ENCODE measurements at regions not wholly inside any gene's neighbourhood (a gene's known extent, or its start where the extent isn't known, plus 50 kb on each side); places are given as distances from the start of the nearest gene placed in this dataset.

GRCh38 chr1:81369833-81370232 lies 430.9 kb upstream of the ADGRL2 start:
- no peak for TF ChIP-seq YY1 (IDR thresholded peaks at IDR 0.05; ENCODE audit: insufficient read depth, insufficient read length)
- no peak for TF ChIP-seq ZNF274 (IDR thresholded peaks at IDR 0.05; ENCODE audit: low read depth, low read length)
